NB4 (cell line): ENCODE measurements at regions not wholly inside any gene's neighbourhood (a gene's known extent, or its start where the extent isn't known, plus 50 kb on each side); places are given as distances from the start of the nearest gene placed in this dataset.

Source experiments
- POLR2A ChIP-seq: IDR thresholded peaks from 2 replicates; pipeline ENCODE4 v1.6.1; 2011; ENCODE audit warnings: mild to moderate bottlenecking; ENCODE audit not compliant: insufficient read length; ENCODE audit errors: extremely low read depth
- TF ChIP-seq, protein P1 (sequence below): IDR thresholded peaks from one replicate; pipeline ENCODE4 v1.5.1; 2012; ENCODE audit warnings: low read depth, low read length
- TF ChIP-seq, protein P2 (sequence below): IDR thresholded peaks from 2 replicates; pipeline ENCODE4 v1.6.1; 2011; ENCODE audit warnings: low read depth, low read length

DNA sequence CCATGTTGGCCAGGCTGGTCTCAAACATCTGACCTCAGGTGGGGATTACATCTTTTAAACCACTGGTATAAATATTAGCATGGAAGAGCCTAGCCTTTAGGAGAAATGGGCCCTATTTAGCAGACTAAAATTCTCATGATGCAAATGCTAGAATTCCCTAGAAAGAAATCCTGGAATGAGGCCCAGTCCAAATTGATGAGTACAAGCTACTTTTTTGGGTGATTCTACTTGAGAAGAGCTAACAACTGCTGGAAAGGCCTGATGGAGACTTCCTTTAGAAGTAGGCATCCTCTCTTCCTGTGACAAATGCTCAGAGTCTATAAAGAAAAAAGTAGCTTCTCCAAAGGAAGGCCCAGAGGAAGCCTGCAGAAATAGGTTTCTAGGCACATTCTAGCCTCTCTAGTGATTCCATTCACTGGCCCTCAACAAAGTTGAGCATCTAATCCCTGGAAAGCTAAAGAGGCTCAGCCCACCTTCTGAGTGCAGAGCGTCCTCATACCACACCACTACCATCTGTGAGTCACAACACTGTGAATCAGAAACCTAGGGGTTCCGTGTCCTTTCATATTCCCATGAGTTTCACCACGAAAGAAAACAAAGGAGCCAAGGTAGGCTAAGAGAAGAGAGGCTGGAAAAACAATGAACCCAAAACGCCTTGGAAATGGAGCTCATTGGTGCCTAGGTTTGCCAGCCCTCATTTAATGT, 183.1 kb downstream of the C1D start:
- TF ChIP-seq, protein P1, sequence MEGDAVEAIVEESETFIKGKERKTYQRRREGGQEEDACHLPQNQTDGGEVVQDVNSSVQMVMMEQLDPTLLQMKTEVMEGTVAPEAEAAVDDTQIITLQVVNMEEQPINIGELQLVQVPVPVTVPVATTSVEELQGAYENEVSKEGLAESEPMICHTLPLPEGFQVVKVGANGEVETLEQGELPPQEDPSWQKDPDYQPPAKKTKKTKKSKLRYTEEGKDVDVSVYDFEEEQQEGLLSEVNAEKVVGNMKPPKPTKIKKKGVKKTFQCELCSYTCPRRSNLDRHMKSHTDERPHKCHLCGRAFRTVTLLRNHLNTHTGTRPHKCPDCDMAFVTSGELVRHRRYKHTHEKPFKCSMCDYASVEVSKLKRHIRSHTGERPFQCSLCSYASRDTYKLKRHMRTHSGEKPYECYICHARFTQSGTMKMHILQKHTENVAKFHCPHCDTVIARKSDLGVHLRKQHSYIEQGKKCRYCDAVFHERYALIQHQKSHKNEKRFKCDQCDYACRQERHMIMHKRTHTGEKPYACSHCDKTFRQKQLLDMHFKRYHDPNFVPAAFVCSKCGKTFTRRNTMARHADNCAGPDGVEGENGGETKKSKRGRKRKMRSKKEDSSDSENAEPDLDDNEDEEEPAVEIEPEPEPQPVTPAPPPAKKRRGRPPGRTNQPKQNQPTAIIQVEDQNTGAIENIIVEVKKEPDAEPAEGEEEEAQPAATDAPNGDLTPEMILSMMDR: no peak
- TF ChIP-seq POLR2A: no peak
- TF ChIP-seq, protein P2, sequence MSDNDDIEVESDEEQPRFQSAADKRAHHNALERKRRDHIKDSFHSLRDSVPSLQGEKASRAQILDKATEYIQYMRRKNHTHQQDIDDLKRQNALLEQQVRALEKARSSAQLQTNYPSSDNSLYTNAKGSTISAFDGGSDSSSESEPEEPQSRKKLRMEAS: no peak
